ENCODE measurements at regions not wholly inside any gene's neighbourhood (a gene's known extent, or its start where the extent isn't known, plus 50 kb on each side); places are given as distances from the start of the nearest gene placed in this dataset.
"Not testable (repeated sequence)": the region's sequence is repeated elsewhere in the genome, so short reads cannot be mapped to it uniquely, and the experiment has no call there.

DNA sequence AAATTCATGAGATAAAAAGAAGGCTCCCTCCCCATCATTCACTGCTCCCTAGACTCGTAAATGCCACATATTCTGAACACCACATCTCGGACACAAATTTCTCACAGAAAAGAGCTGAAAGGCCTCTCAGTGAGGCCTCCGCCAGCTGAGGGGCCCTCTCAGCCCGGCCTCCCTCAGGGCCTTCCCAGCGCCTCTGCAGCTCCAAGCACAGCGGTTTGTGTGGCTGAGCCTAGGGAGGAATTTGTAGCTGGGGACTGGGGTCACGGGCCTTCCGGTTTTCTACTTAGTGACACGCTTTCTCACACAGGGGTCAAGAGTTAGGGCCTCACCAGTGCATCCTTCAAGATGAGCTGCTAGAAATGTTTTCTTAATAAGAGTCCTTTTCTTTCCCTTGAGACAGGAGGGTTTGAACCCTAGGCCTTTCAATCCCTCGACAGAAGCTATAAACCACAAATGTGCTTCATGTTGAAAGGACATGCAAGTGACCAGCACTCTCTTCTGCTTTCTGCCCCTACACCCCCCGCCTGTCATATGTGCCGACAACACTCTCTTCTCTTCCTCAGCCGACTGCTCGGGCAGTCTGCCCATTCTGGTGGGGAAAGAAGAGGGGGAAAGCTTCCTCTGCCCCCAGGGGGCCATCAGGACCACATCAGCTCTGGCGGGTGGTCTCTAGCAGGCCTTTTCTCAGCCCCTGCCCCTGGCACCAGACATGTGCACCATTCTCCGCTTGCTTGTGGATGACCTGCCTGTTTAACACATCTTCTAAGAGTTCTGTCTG is 104.9 kb downstream of the CHIC2 start:
- DNase-seq (ENCODE audit: low read depth), result no peak

DNA sequence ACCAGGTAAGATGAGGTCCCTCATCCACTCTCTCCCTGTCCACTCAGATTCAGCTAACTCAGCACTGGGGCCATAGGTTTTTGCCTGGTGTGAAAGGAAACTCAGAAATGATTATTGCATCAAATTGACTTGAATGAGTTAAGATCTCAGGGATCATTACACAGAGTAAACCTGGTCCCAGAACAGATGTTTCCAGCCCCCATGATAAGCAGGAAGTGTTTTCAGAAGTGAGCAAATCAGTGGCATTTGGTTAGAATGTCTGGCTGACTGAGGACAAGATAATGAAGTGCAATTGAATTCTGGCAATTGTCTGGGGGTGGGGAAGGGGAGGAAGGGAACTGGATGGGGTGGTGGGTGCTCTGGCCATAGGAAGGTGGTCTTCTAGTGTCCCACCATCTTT is 108.0 kb downstream of the CHIC2 start:
- no peak for DNase-seq (ENCODE audit: low read depth)

DNA sequence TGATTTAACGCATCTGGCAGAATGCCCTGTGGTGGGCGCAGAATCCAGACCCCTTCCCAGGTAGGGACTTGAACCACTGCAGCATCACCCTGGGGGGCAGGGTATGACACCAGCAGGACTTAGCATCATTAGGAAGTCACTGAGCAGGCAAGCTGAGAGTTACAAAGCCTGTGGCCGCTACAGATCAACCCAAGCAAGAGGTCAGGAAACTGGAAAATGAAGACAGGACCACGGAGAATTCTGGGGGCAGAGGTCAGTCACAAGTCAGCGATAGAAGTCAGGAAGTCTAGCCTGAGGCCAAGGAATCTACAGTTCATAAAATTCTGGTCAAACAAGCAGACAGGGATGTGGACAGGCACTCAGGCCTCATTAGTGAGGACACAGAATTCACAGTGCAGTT is 108.4 kb downstream of the CHIC2 start:
- DNase-seq (ENCODE audit: low read depth), result no peak

DNA sequence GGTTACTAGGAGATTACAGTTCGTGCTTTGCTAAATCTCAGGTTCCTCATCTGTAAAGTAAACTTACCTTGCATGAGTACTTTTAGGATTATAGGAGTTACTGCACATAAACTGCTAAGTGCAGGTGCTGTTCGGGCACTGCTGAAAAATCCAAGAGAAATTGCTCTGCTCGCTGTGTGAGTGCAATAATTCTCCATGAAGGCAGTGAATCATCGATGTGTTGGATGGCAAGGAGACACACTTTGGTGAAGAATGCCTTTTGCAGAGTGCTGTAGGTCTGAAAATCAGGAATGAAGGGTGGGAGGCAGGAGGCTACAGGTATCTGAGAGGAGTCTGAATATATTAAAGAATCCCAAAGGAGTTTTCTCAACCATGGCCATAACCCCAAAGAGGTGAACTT is 113.0 kb downstream of the CHIC2 start:
- DNase-seq (ENCODE audit: low read depth), result no peak

DNA sequence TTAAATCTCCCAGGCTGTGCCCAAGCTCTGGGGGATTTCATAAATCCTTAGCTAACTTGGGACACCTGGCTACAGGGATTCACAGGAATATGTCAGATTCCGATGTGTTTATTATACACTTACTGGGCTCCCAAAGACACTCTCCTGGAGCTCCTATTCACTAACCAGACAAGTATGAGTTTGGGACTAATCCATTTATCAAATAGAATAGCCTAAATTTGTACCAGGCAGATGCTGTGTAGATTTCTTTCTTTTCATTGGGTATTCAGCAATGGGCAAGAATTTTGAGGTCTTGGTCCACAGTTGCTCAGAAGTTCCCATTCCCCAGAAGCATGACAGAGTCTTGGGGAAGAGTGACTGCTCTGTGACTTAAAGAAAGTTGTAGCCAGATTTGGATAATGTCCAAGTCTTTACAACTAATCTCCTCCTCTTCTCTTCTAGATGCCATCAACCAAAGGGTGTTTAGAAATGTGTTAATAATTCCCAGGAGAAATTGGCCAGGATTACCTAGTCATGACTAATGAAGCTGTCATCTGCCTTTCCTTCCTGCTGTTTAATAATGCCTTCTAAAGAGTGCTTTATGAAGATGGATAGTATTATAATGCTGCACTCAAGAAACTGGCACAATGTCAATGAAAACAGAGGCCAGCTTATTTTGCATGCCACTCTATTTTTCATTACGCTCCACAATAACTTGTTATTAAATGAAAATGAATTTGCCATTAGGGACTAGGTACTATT is 120.9 kb downstream of the CHIC2 start:
- DNase-seq (ENCODE audit: low read depth), result peak; percentile 83

DNA sequence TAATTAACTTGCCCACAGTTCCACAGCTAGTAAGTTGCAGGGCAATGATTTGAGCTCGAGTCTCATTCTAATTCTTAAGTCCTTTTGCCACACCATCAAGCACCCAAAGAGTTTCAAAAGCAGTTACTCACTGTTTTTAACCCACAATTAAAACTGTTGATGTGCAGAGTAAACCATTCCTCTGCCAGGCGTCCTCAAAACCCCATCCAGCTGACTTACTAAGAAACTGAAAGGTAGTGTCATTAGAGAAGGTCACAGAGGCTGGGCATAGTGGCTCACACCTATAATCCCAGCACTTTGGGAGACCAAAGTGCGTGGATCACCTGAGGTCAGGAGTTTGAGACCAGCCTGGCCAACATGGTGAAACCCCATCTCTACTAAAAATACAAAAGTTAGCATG is 121.7 kb downstream of the CHIC2 start:
- no peak for DNase-seq (ENCODE audit: low read depth)

DNA sequence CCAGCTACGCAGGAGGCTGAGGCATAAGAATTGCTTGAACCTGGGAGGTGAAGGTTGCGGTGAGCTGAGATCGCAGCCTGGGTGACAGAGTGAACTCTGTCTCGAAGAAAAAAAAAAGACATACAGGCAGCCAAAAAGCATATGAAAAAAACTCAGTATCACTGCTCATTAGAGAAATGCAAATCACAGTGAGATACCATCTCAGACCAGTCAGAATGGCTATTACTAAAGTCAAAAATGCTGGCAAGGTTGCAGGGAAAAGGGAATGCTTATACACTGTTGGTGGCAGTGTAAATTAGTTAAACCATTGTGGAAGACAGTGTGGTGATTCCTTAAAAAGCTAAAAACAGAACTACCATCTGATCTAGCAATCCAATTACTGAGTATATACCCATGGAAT is 123.1 kb downstream of the CHIC2 start:
- no peak for DNase-seq (ENCODE audit: low read depth)

DNA sequence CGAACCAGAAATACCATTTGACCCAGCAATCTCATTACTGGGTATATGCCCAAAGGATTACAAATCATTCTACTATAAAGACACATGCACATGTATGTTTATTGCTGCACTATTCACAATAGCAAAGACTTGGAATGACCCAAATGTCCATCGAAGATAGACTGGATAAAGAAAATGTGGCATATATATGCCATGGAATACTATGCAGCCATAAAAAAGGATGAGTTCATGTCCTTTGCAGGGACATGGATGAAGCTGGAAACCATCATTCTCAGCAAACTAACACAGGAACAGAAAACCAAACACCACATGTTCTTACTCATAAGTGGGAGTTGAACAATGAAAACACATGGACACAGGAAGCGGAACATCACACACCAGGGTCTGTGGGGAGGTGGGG is 124.5 kb downstream of the CHIC2 start:
- not testable (repeated sequence) for DNase-seq (ENCODE audit: low read depth)

DNA sequence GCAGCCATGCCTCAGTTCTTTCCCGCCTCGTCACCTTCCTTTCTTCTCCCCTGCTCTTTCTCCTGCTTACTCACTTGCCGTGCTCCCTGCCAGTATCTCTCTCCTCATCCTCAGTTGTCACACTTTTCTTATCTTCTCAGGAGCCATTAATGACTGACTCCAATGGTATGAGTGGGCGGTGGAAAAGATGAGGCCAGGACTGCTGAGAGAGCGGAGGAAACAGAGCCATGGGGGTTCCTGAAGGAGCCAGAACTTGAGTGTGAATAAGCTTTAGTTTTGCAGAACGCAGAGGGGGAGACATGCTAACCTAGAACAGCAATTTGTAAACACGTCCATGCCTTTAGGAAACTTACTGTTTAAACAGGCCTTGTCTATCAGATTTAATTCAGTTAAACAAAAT is 126.5 kb downstream of the CHIC2 start:
- peak; percentile 93 for DNase-seq (ENCODE audit: low read depth)

DNA sequence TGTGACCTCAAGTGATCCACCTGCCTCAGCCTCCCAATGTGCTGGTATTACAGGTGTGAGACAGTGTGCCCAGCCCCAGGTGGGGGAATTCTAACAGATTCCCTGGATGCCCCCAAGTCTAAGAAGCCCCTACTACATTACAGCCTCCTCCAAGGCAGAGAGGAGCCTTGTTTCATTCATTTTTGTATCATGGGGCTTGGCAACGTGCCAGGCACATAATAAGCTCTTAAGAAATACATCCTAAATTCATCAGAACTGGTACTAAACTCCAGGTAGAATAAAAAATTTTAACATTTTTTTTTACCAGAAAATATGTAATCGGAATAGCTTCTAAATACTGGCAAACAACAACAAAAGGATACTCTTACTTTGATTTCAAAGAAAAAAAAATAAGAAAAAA is 127.1 kb downstream of the CHIC2 start:
- no peak for DNase-seq (ENCODE audit: low read depth)

DNA sequence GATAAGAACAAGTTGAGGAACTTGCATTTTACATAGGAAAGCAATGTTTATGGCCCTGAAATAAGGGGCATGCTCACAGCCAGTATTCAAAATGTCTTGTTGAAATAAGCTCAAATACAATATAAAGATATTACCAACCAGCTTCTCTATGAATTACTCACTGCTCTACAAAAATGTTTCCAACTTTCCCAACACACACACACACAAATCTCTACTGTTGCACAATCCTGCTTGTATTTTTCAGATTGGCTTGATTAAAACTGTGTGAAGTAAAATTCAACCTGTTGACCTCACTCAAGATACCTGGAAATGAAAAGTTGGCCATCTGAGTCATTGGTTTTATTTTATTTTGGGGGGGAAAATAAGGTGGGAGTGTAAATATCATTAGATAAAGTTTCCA is 128.6 kb downstream of the CHIC2 start:
- DNase-seq (ENCODE audit: low read depth), result peak; percentile 90

DNA sequence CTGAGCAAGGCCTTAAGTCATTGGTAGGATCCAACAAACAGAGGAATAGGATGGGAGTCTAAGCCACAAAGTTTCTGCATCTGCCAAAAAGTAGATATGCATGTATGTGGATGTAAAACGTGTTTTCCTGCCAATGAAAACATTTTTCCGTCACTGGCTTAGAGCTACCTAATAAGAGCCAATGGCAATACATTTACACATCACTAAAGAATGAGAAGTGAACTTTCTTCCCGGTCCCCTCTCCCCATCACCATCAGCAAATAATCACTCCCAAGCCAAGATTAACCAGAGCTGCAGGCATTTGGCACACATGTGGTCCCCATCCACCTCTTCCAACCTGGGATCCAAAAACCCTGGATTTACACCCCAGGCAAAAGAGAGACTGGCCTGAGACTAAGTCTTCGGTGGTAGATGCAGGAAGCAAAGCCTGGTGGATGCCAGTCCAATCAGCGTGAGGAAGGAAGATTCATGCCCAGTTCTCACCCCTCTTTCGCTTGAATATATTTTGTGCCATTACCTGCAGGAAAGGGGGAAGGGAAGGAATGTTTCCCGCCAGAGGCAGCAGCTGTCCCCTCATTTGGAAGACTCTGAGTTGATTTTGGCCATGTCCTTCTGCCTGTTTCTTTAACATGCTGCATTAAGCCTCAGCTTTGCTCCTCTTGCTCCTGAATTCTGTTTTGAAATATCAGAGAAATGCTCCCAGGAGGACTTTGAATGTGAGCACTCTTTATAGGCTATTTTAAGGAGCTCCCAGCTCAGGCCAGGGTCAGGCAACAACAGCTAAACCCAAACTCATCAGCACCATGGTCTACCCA is 131.4 kb downstream of the CHIC2 start:
- DNase-seq (ENCODE audit: low read depth), result peak; percentile 97

DNA sequence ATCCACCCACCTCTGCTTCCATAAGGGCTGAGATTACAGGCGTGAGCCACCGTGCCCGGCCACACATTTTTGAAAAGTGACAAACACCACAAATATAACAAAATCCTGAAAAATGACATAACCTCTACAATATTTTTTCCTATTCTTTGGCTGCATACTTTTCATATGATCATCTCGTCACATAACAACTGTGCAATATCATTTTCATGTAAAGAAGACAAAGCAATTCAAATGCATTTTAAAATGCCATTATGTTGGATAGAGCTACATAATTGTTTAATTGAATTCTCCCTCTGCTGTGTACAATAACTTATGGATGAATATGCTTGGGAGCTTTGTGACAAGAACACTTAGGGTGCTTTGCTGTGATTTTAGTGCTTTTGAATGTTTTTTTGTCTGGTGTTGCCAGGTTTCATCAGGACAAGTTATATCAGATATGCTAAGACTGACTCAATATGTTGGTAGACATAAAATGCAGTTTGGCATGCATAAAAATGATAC is 132.9 kb downstream of the CHIC2 start:
- DNase-seq (ENCODE audit: low read depth), result no peak

DNA sequence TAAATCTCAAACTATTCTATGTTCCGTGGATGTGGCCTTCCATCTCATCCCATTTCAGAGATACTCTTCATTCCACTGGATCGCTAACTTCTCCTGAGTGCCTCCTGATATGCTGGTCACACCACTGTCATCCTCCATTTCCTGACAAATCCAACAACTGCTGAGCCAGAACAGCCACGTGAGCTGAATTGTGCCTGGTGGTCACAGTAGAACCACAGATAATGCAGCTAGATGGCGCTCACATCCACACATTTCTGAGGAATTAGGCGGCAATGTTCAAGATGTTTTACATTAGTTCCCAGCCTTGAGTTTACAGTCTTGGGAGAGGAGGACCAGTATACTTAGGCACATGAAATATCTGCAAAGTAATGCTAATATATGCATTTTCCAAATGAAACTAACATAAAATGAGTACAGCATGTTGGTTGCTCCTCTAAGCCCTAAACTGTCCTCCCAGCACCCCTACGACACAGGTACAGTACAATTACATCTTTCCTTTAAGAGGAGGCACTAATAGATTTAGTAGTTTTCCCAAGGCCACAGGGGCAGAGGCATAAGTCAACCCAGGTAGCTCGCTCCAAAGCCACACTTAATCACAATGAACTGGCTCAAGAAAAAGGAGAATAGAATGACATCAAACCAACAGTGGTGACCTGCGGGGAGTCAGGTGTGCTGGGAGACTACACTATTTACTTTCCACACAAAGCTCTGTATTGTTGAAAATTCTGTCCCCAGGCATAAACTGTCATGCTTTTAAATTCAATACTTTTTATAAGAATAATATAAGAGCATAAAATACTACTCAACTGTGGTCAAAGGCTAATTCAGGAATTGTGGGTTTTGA is 134.2 kb downstream of the CHIC2 start:
- peak; percentile 90 for DNase-seq (ENCODE audit: low read depth)

DNA sequence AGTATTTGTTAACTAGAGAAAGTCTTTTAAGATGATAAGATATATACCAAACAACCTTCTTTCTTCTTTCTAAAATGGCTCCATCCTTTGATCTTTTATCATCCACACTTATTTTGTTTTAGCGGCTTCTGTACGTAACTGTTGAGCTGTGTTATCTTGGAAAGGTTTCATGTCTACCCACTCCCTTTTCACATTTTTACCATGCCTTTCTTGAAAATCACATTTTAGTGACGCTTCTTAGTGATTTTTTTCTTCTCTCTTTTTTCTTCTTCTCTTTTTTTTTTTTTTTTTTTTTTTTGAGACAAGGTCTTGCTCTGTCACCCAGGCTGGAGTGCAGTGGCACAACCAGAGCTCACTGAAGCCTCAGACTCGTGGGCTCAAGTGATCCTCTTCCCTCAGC is 135.1 kb downstream of the CHIC2 start:
- DNase-seq (ENCODE audit: low read depth), result peak; percentile 74

DNA sequence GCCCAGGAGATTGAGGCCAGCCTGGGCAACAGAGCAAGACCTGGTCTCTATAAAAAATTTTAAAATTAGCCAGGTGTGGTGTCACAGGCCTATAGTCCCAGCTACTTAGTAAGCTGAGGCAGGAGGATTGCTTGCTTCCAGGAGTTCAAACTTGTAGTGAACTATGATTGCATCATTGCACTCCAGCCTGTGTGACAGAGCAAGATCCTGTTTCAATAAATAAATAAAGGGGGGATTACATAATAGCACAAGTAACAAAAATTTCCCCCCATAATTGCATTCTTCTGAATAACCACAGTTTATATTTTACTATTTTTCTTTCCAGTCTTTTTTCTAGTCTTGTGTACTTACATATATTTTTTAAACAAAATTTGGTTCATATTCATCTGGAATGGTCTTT is 135.6 kb downstream of the CHIC2 start:
- peak; percentile 94 for DNase-seq (ENCODE audit: low read depth)

DNA sequence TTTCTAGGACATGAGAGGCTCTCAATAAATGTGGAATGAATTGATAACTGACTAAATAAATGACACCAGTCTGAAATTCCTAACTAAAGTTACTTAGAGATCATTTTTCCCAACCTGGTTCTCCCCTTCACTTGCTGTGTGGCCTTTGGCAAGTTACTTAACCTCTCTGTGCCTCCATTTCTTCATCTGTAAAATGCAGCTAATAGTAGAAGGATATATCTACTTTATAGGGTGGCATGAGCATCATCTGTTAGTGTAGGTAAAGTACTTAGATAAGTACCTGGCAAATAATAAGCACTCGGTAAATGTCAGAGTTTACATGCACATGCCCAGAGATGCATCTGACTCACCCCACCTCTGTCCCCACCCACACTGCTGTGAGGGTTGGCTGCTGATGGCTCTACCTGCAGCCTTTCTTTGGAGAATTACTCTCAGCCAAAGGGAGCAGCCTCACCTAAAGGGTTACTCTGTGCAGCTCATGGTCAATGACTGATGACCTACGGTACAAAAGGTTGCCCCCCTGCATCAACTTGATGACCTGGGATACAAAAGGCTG is 139.3 kb downstream of the CHIC2 start:
- no peak for DNase-seq (ENCODE audit: low read depth)

DNA sequence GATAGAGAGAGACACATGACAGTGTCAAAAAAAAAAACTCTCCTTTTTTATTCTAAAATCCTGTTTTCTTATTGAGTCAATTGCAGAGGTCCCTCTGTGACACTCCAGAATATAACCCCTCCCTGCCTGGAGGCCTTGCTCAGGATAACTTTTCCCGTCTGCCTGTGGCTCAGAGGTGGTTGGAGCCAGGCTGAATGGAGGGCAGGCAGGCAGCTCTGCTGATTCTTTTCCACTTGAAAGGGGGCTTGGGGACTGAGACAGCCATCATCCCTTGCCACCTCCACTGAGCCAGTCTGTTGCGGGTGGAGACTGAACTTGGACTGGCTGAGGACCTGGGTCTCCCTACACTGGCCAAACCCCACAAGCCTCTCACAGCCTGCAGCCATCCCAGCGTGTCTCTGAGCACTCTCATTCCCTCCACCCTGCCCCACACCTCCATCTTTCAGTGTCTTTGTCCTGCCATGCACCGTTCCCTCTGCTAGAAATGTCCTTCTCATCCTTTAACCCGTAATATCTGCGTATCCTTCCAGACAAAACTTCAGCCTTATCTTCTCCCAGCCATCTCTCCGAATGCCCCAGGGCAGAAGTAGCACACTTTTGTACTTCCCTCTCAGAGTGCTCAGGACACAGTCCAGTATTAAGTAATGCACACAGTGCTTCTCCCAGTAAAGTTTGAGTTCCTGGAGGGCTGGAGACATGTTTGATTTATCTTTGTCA is 139.9 kb downstream of the CHIC2 start:
- DNase-seq (ENCODE audit: low read depth), result no peak

DNA sequence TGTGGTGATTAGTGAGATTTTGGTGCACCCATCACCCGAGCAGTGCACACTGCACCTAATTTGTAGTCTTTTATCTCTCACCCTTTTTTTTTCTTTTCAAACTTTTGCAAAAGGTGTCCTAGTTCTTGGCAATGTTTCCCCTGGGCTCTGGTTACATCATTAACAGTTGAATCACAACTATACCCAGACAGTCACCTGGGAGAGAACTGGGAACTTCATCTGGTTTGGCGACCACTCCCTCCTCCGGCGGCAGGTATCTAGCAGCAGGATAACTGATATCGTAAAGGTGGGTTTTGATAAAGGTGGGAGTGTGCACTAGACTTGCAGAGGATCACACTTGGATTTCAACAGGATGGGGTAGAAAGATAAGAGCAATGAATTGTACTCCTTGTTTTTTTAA is 140.5 kb downstream of the CHIC2 start:
- no peak for DNase-seq (ENCODE audit: low read depth)

DNA sequence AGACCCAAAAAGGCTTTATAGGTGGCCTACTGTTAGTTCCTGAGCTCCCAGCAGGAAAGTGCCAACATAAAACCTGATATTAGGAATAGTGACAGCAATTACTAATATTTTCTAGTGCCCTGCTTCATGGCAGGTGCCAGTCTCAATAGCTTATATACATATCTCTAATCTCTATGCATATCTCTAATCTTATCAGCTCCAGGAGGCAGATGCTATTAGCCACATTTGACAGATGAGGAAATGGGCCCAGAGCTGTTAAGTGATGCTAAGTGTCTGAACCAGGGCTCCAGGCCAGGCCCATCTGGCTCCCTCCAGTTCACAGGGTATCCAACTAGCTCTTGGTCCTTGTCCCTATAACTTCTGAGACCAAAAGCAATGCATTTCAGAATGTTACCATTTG is 142.5 kb downstream of the CHIC2 start:
- DNase-seq (ENCODE audit: low read depth), result no peak

DNA sequence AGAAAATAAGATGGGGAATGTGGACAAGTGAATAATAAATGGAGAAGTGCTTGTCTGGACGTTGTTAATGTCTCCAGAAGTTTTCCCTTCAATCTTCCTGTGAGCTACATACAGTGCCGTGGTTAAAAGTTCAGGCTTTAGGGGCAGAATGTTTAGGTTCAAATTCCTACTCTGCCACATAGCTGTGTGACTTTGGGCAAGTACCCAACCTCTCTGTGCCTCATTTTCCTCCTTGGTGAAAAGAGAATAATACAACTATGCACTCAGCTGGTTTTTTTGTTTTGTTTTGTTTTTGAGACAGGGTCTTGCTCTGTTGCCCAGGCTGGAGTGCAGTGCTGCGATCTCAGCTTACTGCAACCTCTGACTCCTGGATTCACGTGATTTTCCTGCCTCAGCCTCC is 143.5 kb downstream of the CHIC2 start:
- DNase-seq (ENCODE audit: low read depth), result no peak
